Chondrocyte (in vitro differentiated cells): ENCODE measurements at regions not wholly inside any gene's neighbourhood (a gene's known extent, or its start where the extent isn't known, plus 50 kb on each side); places are given as distances from the start of the nearest gene placed in this dataset.

Experiments
- DNase-seq: peaks from one replicate; pipeline ENCODE4 v3.0.0; 2021; ENCODE audit warnings: mixed read lengths, low spot score
- H3K27ac Mint-ChIP-seq: one replicate; pipeline ENCODE4 v1.8.0; 2021; ENCODE audit warnings: mild to moderate bottlenecking, moderate library complexity, mixed read lengths; ENCODE audit not compliant: unreplicated experiment
- H3K27me3 Mint-ChIP-seq: 2 replicates; pipeline ENCODE4 v1.8.0; 2021; ENCODE audit warnings: low read depth, mixed read lengths
- H3K36me3 Mint-ChIP-seq: 2 replicates; pipeline ENCODE4 v1.8.0; 2021; ENCODE audit warnings: low read depth, mixed read lengths
- H3K4me1 Mint-ChIP-seq: 2 replicates; pipeline ENCODE4 v1.8.0; 2021; ENCODE audit warnings: low read depth, mild to moderate bottlenecking, mixed read lengths
- H3K4me3 Mint-ChIP-seq: one replicate; pipeline ENCODE4 v1.8.0; 2021; ENCODE audit warnings: mild to moderate bottlenecking, moderate library complexity, mixed read lengths; ENCODE audit not compliant: unreplicated experiment
- H3K9me3 Mint-ChIP-seq: 2 replicates; pipeline ENCODE4 v1.8.0; 2021; ENCODE audit warnings: low read depth, mixed read lengths
- CTCF ChIP-seq: fragments of 200-600 bp; sonication (generic); IDR thresholded peaks from 2 replicates; pipeline ENCODE4 v1.5.0; 2021; ENCODE audit warnings: antibody characterized with exemption, mild to moderate bottlenecking, moderate library complexity

DNA sequence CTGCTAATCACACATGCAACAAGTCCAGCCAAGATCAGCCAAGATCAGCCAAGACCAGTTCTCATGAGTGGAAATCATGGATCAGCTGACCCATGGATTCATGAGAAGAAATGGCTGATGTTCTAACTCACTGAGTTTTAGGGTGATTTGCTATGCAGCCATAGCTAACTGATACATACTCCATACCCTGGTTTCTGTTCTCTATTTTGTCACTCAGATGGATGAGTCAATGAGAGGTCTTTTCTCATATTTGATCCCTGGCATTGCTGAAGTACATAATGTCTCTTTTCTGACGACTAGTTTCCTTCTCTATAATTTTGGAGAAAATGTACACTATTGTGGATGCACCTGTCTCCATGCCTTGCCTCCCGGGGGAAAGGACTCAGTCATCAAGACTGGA, 118.4 kb upstream of the LY86 start:
- no peak for DNase-seq
- Mint-ChIP-seq H3K4me1 (peaks cover 9% of the 10 kb centered on the region), H3K36me3 (peaks cover 3% of the 10 kb centered on the region), H3K27me3 (no peaks in the 10 kb centered on the region), H3K9me3 (peaks cover 16% of the 10 kb centered on the region), H3K4me3 (no peak overlapping the region), H3K27ac (no peak overlapping the region)
- TF ChIP-seq CTCF = no peak

- no peak for DNase-seq
- Mint-ChIP-seq H3K4me1 (peaks cover 9% of the 10 kb centered on the region), H3K27me3 (no peaks in the 10 kb centered on the region), H3K27ac (no peak overlapping the region), H3K9me3 (peaks cover 16% of the 10 kb centered on the region), H3K36me3 (peaks cover 3% of the 10 kb centered on the region), H3K4me3 (no peak overlapping the region)
- TF ChIP-seq CTCF = no peak
Measured at GRCh38 chr6:6471276-6471675, 117.2 kb upstream of the LY86 start.

DNA sequence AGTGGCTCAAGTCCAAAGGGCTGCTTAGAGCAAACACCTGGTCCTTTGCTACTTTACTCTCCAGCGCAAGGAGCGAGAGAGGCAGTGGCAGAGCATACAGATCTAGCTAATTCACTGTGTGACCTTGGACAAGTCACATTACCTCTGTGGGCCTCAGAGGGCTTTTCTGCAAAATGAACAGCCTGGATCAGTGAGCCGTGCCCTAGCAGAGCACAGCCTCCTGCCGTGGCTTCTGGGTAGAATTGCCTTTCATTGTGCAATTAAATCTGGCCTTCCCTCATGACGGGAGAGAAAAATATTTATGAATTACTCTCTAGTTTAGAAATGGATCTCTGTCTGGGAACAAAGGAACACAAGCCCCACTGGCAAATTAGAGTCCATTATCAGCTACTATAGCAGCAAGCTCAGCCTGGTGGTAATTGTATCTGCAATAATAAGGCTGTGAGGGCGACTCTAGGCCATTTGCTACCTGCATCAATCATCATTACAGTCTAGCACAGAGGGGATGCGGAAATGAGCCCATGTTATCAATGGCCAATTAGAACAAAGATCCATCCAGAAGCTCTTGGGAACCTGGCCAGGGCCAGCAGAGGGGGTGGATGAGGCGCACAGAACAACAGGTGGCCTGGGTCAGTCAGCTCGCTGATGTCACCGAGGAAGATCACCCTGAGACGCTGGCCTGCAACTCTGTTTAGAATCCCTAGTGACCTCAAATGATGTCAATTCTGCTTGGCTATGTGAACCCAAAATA, 114.2 kb upstream of the LY86 start:
- DNase-seq = no peak
- H3K27ac Mint-ChIP-seq = no peak overlapping the region
- peaks cover 16% of the 10 kb centered on the region for H3K9me3 Mint-ChIP-seq
- no peak overlapping the region for H3K4me3 Mint-ChIP-seq
- H3K27me3 Mint-ChIP-seq = peaks cover 9% of the 10 kb centered on the region
- TF ChIP-seq CTCF = no peak
- peaks cover 3% of the 10 kb centered on the region for H3K36me3 Mint-ChIP-seq
- H3K4me1 Mint-ChIP-seq = no peaks in the 10 kb centered on the region

DNA sequence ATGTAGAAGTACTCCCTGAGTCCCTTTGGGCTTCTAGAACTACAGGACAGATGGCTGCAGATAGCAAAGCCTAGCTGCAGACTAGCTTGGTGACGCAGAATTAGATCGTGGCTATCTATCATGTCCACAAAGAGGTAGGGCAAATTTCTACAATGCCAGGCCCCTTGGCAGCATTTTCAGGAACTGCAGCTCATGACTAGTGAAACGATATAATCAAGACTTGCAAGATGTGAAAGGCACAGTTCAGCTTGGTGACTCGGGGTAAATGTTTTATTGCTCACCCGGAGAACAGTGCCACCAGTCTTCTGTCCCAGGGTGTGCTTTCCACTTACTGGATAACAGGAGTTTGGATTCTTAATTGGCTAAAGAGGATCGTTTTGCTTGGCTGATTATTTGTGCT, 108.7 kb upstream of the LY86 start:
- Mint-ChIP-seq H3K9me3 (peaks cover 8% of the 10 kb centered on the region), H3K27ac (no peak overlapping the region), H3K4me3 (no peak overlapping the region), H3K36me3 (peaks cover 3% of the 10 kb centered on the region), H3K27me3 (peaks cover 14% of the 10 kb centered on the region), H3K4me1 (no peaks in the 10 kb centered on the region)
- TF ChIP-seq CTCF = no peak
- no peak for DNase-seq

- Mint-ChIP-seq H3K36me3 (peaks cover 3% of the 10 kb centered on the region), H3K9me3 (peaks cover 8% of the 10 kb centered on the region), H3K4me3 (no peak overlapping the region), H3K27ac (no peak overlapping the region), H3K27me3 (peaks cover 11% of the 10 kb centered on the region), H3K4me1 (no peaks in the 10 kb centered on the region)
- TF ChIP-seq CTCF = no peak
- DNase-seq = no peak
Measured at GRCh38 chr6:6482256-6482655, 106.3 kb upstream of the LY86 start.
